GM12878 (cell line): ENCODE measurements at regions not wholly inside any gene's neighbourhood (a gene's known extent, or its start where the extent isn't known, plus 50 kb on each side); places are given as distances from the start of the nearest gene placed in this dataset.

Source experiments
- ATAC-seq: fragments of 200-7000 bp; cut with Tn5 transposase; 3 replicates; pipeline ENCODE4 v1.9.1; 2020; ENCODE audit warnings: mild to moderate bottlenecking, moderate library complexity
- BruUV-seq: library from RNA; stranded (reverse); fragments of 400-500 nt; replicated peaks from 2 replicates; lab custom pipeline; 2021; lab: Mats Ljungman, UMichigan
- CTCF ChIA-PET: fragments of 300-600 bp; sonication (Branson Sonifier 250); formaldehyde crosslinking; extraction: SDS; loops from one replicate; lab custom pipeline; 2021; ENCODE audit warnings: inconsistent platforms; lab: Yijun Ruan, JAX
- POLR2A ChIA-PET: fragments of 350-600 bp; formaldehyde crosslinking; extraction: SDS; loops from one replicate; lab custom pipeline; 2021; ENCODE audit warnings: inconsistent platforms; lab: Charles Lee
- RAD21 ChIA-PET: fragments of 300-600 bp; sonication (Branson Sonifier 250); formaldehyde crosslinking; loops from one replicate; lab custom pipeline; 2023; ENCODE audit warnings: antibody characterized with exemption; ENCODE audit not compliant: unreplicated experiment; lab: Charles Lee
- SMC1A ChIA-PET: fragments of 300-600 bp; sonication (Branson Sonifier 250); formaldehyde crosslinking; loops from one replicate; lab custom pipeline; 2023; ENCODE audit not compliant: unreplicated experiment, uncharacterized antibody; lab: Charles Lee
- DNase-seq: peaks from one replicate; pipeline ENCODE4 v3.0.0-alpha.2; 2011; ENCODE audit warnings: low read depth, low spot score
- FAIRE-seq: peaks from 3 replicates; lab custom pipeline; 2011; peaks lifted over from hg19 to GRCh38; lab: Jason Lieb, UNC
- H2AFZ ChIP-seq: 2 replicates; pipeline ENCODE4 v1.6.0; 2011; ENCODE audit warnings: low read depth, low read length, control low read depth; ENCODE audit not compliant: control insufficient read depth
- H3K27ac ChIP-seq: 2 replicates; pipeline ENCODE4 v1.5.1; 2011; ENCODE audit warnings: control low read depth; ENCODE audit not compliant: control insufficient read depth, insufficient read depth
- H3K27me3 ChIP-seq, 2 experiments: replicated peaks in 1 of 2; 2 replicates each; pipeline versions ENCODE4 v1.6.0 to v1.6.1; 2011; ENCODE audit warnings: low read length in 1 of 2; ENCODE audit not compliant: control insufficient read depth in 2 of 2, insufficient read depth in 2 of 2
- H3K36me3 ChIP-seq, 2 experiments: 2 replicates each; pipeline ENCODE4 v1.5.1; 2011; ENCODE audit warnings: low read length in 1 of 2; ENCODE audit not compliant: control insufficient read depth in 2 of 2, insufficient read depth in 2 of 2
- H3K4me1 ChIP-seq: 2 replicates; pipeline ENCODE4 v1.6.1; 2011; ENCODE audit warnings: mild to moderate bottlenecking, low read length, moderate library complexity, mixed read lengths; ENCODE audit not compliant: control insufficient read depth, insufficient read depth
- H3K4me2 ChIP-seq: 2 replicates; pipeline ENCODE4 v1.6.0; 2011; ENCODE audit warnings: control low read depth; ENCODE audit not compliant: control insufficient read depth, insufficient read depth
- H3K4me3 ChIP-seq: fragments of 200-600 bp; sonication (generic); 2 replicates; pipeline ENCODE4 v1.5.1; 2016
- H3K79me2 ChIP-seq: 2 replicates; pipeline ENCODE4 v1.6.0; 2011; ENCODE audit warnings: low read length; ENCODE audit not compliant: control insufficient read depth, insufficient read depth
- H3K9ac ChIP-seq: 2 replicates; pipeline ENCODE4 v1.8.0; 2011; ENCODE audit warnings: low read length, control low read depth, mixed read lengths; ENCODE audit not compliant: control insufficient read depth, insufficient read depth
- H3K9me3 ChIP-seq: replicated peaks from 3 replicates; pipeline ENCODE4 v1.5.1; 2011; ENCODE audit warnings: mild to moderate bottlenecking, low read length; ENCODE audit not compliant: control insufficient read depth, insufficient read depth
- H4K20me1 ChIP-seq: 2 replicates; pipeline ENCODE4 v1.6.0; 2011; ENCODE audit not compliant: control insufficient read depth, insufficient read depth
- ATF2 ChIP-seq: IDR thresholded peaks from 2 replicates; pipeline ENCODE4 v1.6.1; 2012; ENCODE audit warnings: low read length, inconsistent platforms
- BCL11A ChIP-seq: IDR thresholded peaks from 2 replicates; pipeline ENCODE4 v1.6.1; 2011; ENCODE audit warnings: low read depth, low read length
- BCLAF1 ChIP-seq: fragments of 450-650 bp; IDR thresholded peaks from 2 replicates; pipeline ENCODE4 v1.6.1; 2017; ENCODE audit warnings: antibody characterized with exemption, mild to moderate bottlenecking, moderate library complexity
- CHD4 ChIP-seq: fragments of 200-600 bp; sonication (generic); IDR thresholded peaks from 2 replicates; pipeline ENCODE4 v1.6.1; 2016; ENCODE audit warnings: mild to moderate bottlenecking
- FOXM1 ChIP-seq: IDR thresholded peaks from 2 replicates; pipeline ENCODE4 v1.6.1; 2012; ENCODE audit warnings: low read depth, mild to moderate bottlenecking, inconsistent platforms, low read length, moderate library complexity
- HCFC1 ChIP-seq: fragments of 150-350 bp; IDR thresholded peaks from 2 replicates; pipeline ENCODE4 v1.6.1; 2014; ENCODE audit warnings: low read length
- IRF3 ChIP-seq: fragments of 450-650 bp; IDR thresholded peaks from 2 replicates; pipeline ENCODE4 v1.6.1; 2014; ENCODE audit warnings: mild to moderate bottlenecking
- MYC ChIP-seq: IDR thresholded peaks from 2 replicates; pipeline ENCODE4 v1.6.1; 2011; ENCODE audit warnings: mild to moderate bottlenecking, low read length, moderate library complexity, inconsistent platforms; ENCODE audit not compliant: insufficient read depth, insufficient replicate concordance, insufficient read length, severe bottlenecking
- NFIC ChIP-seq: IDR thresholded peaks from 2 replicates; pipeline ENCODE4 v1.6.1; 2012; ENCODE audit warnings: low read depth, mild to moderate bottlenecking, inconsistent platforms, low read length, moderate library complexity
- RFX5 ChIP-seq: IDR thresholded peaks from 2 replicates; pipeline ENCODE4 v1.6.1; 2011; ENCODE audit warnings: low read depth, low read length, improper control_type of control experiment
- SIN3A ChIP-seq: IDR thresholded peaks from 2 replicates; pipeline ENCODE4 v1.6.1; 2012; ENCODE audit warnings: low read depth, low read length, improper control_type of control experiment
- SKIL ChIP-seq: fragments of 450-650 bp; IDR thresholded peaks from 2 replicates; pipeline ENCODE4 v1.6.1; 2017; ENCODE audit warnings: mild to moderate bottlenecking, low read depth, inconsistent platforms; ENCODE audit not compliant: poor library complexity, severe bottlenecking
- ZNF24 ChIP-seq: fragments of 450-650 bp; IDR thresholded peaks from 2 replicates; pipeline ENCODE4 v1.6.1; 2017; ENCODE audit warnings: antibody characterized with exemption, mild to moderate bottlenecking
- in situ Hi-C: fragments of 300-500 bp; cut with MboI; formaldehyde crosslinking; loops from 9 replicates; pipeline ENCODE4 v1.14.3; 2018; ENCODE audit warnings: mixed read lengths
- intact Hi-C: fragments of 100-400 bp; cut with micrococcal nuclease; formaldehyde crosslinking; loops from one replicate; pipeline ENCODE4 v1.14.2; 2022; ENCODE audit not compliant: unreplicated experiment

- in situ Hi-C loops: no loop called here
- H3K4me2 ChIP-seq: no peak overlapping the region
- no peak overlapping the region for H3K4me3 ChIP-seq
- H4K20me1 ChIP-seq: no peaks in the 10 kb centered on the region
- intact Hi-C loops: no loop called here
- no peaks in the 10 kb centered on the region for H3K36me3 ChIP-seq
- H3K27me3 ChIP-seq: no peaks in the 10 kb centered on the region
- TF ChIP-seq ATF2 (no peak), HCFC1 (no peak), RFX5 (no peak), MYC (no peak), BCLAF1 (no peak), CHD4 (no peak), FOXM1 (no peak), NFIC (no peak), SKIL (no peak), IRF3 (no peak), SIN3A (no peak), ZNF24 (no peak), BCL11A (no peak)
- no peak overlapping the region for H3K9ac ChIP-seq
- ChIA-PET RAD21 (no interaction called here), SMC1A (no interaction called here), POLR2A (no interaction called here), CTCF (no interaction called here)
- DNase-seq (no peak), FAIRE-seq (no peak), ATAC-seq (no peak)
- H3K27ac ChIP-seq: no peak overlapping the region
- no peaks in the 10 kb centered on the region for H3K9me3 ChIP-seq
- no TSS peak for BruUV-seq
- no peak overlapping the region for H2AFZ ChIP-seq
- no peaks in the 10 kb centered on the region for H3K4me1 ChIP-seq
- H3K79me2 ChIP-seq: no peaks in the 10 kb centered on the region
Measured at GRCh38 chr2:164243315-164243714, 378.0 kb downstream of the GRB14 start.
